Colonic mucosa (tissue), 4 donors: ENCODE measurements at regions not wholly inside any gene's neighbourhood (a gene's known extent, or its start where the extent isn't known, plus 50 kb on each side); places are given as distances from the start of the nearest gene placed in this dataset.

ENCODE experiments used
- DNase-seq: peaks from one replicate; pipeline ENCODE4 v3.0.0-alpha.2; 2020
- H3K27ac ChIP-seq: fragments of 200-600 bp; one replicate; pipeline ENCODE4 v1.8.0; 2021
- H3K27me3 ChIP-seq: fragments of 200-600 bp; one replicate; pipeline ENCODE4 v1.8.0; 2021
- H3K36me3 ChIP-seq: fragments of 200-600 bp; one replicate; pipeline ENCODE4 v1.8.0; 2021
- H3K4me1 ChIP-seq: fragments of 200-600 bp; one replicate; pipeline ENCODE4 v1.8.0; 2021; ENCODE audit warnings: mild to moderate bottlenecking
- H3K4me3 ChIP-seq: fragments of 200-600 bp; one replicate; pipeline ENCODE4 v1.8.0; 2021
- H3K9ac ChIP-seq, 2 donors: one replicate each; pipeline ENCODE4 v1.7.0; 2013; ENCODE audit warnings: control low read depth in 2 of 2, low read depth in 2 of 2, low read length in 2 of 2
- H3K9me3 ChIP-seq: fragments of 200-600 bp; one replicate; pipeline ENCODE4 v1.8.0; 2021
- CTCF ChIP-seq: fragments of 200-600 bp; IDR thresholded peaks from one replicate; pipeline ENCODE4 v1.8.0; 2022; ENCODE audit warnings: antibody characterized with exemption, mild to moderate bottlenecking
- intact Hi-C: fragments of 100-400 bp; cut with DNase I; formaldehyde crosslinking; loops from one replicate; pipeline ENCODE4 v1.14.1; 2022
- donor health status: healthy.
- donor health status: DM: no; HTN: no; CAD: no.
- donor health status: DM: no; HTN: no; CAD: no.

- intact Hi-C loops: no loop called here
- no peak overlapping the region for H3K9ac ChIP-seq
Observed at GRCh38 chr10:4675808-4676207, 150.2 kb upstream of the AKR1E2 start.

GRCh38 chr10:4673279-4674040 is 152.5 kb upstream of the AKR1E2 start:
- intact Hi-C loops: no loop called here
- no peaks in the 10 kb centered on the region for H3K27me3 ChIP-seq
- no peak overlapping the region for H3K4me3 ChIP-seq
- no peak overlapping the region for H3K9ac ChIP-seq
- H3K27ac ChIP-seq: no peak overlapping the region
- no peaks in the 10 kb centered on the region for H3K9me3 ChIP-seq
- no peak for TF ChIP-seq CTCF
- peaks cover 3% of the 10 kb centered on the region for H3K4me1 ChIP-seq
- H3K36me3 ChIP-seq: no peaks in the 10 kb centered on the region
- DNase-seq: no peak

More at GRCh38 chr10:4675808-4676207, 150.2 kb upstream of the AKR1E2 start:
- no peak for DNase-seq
- Histone ChIP-seq H3K4me1 (peaks cover 10% of the 10 kb centered on the region), H3K36me3 (no peaks in the 10 kb centered on the region), H3K27me3 (no peaks in the 10 kb centered on the region), H3K4me3 (no peak overlapping the region), H3K27ac (no peak overlapping the region), H3K9me3 (no peaks in the 10 kb centered on the region)
- TF ChIP-seq CTCF: no peak

DNA sequence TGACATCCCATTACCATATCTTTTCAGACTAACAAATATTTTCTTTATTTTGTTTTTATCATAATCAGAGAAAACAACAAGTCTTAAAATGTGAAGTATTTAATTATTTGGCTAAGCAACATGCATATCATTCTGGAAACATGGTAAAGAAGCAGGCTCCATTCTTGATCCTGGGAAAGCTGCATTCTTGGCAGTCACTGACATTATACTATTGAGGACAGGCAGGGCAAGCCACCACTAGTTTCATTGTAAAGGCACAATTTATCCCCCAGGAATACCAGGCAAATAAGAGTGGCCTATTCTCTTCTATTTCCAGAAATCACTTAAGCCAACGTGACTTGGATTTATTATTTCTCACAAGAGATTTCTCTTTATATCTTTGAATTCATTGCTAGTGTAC is 153.8 kb upstream of the AKR1E2 start:
- no peak overlapping the region for H3K9ac ChIP-seq
- H3K4me3 ChIP-seq: no peak overlapping the region
- H3K36me3 ChIP-seq: no peaks in the 10 kb centered on the region
- no peaks in the 10 kb centered on the region for H3K4me1 ChIP-seq
- no peaks in the 10 kb centered on the region for H3K27me3 ChIP-seq
- H3K27ac ChIP-seq: no peak overlapping the region
- intact Hi-C loops: no loop called here
- no peak for TF ChIP-seq CTCF
- no peaks in the 10 kb centered on the region for H3K9me3 ChIP-seq
- no peak for DNase-seq

- no peaks in the 10 kb centered on the region for H3K36me3 ChIP-seq
- intact Hi-C loops: no loop called here
- no peak overlapping the region for H3K9ac ChIP-seq
- no peak overlapping the region for H3K4me3 ChIP-seq
- H3K9me3 ChIP-seq: no peaks in the 10 kb centered on the region
- no peak for DNase-seq
- H3K4me1 ChIP-seq: no peaks in the 10 kb centered on the region
- H3K27ac ChIP-seq: no peak overlapping the region
- TF ChIP-seq CTCF: no peak
- no peaks in the 10 kb centered on the region for H3K27me3 ChIP-seq
Observed at GRCh38 chr10:4671451-4672145, 154.4 kb upstream of the AKR1E2 start.

DNA sequence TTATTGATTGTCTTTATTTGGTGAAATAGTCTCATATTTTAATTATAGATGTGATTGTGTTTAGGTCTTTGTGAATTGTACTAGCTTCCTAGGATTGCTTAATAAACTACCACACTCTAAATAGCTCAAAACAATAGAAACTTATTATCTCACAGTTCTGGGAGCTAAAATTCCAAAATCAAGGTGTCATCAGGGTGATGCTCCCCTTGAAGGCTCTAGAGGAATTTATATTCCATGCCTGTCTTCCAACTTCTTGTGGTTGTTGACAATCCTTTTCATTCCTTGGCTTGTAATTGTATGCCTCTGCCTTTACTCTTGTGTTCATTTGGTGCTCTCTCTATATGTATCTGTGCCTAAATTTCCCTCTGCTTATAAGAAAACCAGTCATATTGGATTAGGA is 155.3 kb upstream of the AKR1E2 start:
- H3K4me1 ChIP-seq: no peaks in the 10 kb centered on the region
- no peak for DNase-seq
- TF ChIP-seq CTCF: no peak
- H3K27ac ChIP-seq: no peak overlapping the region
- H3K9ac ChIP-seq: no peak overlapping the region
- intact Hi-C loops: no loop called here
- no peak overlapping the region for H3K4me3 ChIP-seq
- H3K27me3 ChIP-seq: no peaks in the 10 kb centered on the region
- no peaks in the 10 kb centered on the region for H3K36me3 ChIP-seq
- H3K9me3 ChIP-seq: no peaks in the 10 kb centered on the region
